Stomach smooth muscle (tissue), 2 donors: ENCODE measurements at regions not wholly inside any gene's neighbourhood (a gene's known extent, or its start where the extent isn't known, plus 50 kb on each side); places are given as distances from the start of the nearest gene placed in this dataset.

Experiments used
- H3K27ac ChIP-seq: one replicate; pipeline ENCODE4 v1.7.0; 2013; ENCODE audit warnings: mild to moderate bottlenecking, low read length, inconsistent platforms
- H3K27me3 ChIP-seq, 2 donors: one replicate each; pipeline ENCODE4 v1.7.0; 2013; ENCODE audit warnings: low read length in 2 of 2; ENCODE audit not compliant: insufficient read depth in 2 of 2, control insufficient read depth in 1 of 2
- H3K36me3 ChIP-seq, 2 donors: one replicate each; pipeline ENCODE4 v1.7.0; 2013; ENCODE audit warnings: low read length in 2 of 2; ENCODE audit not compliant: control insufficient read depth in 2 of 2, insufficient read depth in 2 of 2
- H3K4me1 ChIP-seq: one replicate; pipeline ENCODE4 v1.7.0; 2013; ENCODE audit warnings: low read length; ENCODE audit not compliant: control insufficient read depth, insufficient read depth
- H3K4me3 ChIP-seq, 2 donors: one replicate each; pipeline ENCODE4 v1.7.0; 2013; ENCODE audit warnings: low read length in 2 of 2
- H3K9ac ChIP-seq, 2 donors: one replicate each; pipeline ENCODE4 v1.7.0; 2013; ENCODE audit warnings: low read length in 2 of 2, mild to moderate bottlenecking in 1 of 2
- H3K9me3 ChIP-seq, 2 donors: one replicate each; pipeline ENCODE4 v1.7.0; 2013; ENCODE audit warnings: low read length in 2 of 2; ENCODE audit not compliant: control insufficient read depth in 2 of 2
- donor health status: healthy.
- donor health status: Pancreatic carcinoma.

DNA sequence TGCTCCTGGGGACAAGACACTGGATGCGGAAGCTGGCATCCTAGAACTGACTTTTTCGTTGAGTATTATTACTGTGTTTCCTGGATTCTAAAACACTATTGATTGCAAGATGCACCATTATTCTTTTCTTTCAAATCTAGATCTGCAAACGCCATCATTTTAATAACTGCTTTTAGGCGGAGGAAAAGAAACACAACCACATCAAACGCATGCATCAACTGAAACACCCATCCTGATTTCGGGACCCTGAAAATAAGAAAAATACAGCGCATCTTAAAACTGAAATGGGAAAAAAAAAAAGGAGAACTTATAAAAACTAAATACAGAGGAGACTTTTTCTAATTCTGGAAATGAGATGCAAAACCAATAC lies 103.7 kb upstream of the MAX start:
- no peaks in the 10 kb centered on the region for H3K36me3 ChIP-seq
- no peaks in the 10 kb centered on the region for H3K27me3 ChIP-seq
- H3K9me3 ChIP-seq = no peaks in the 10 kb centered on the region
- no peak overlapping the region for H3K4me3 ChIP-seq
- H3K4me1 ChIP-seq = no peaks in the 10 kb centered on the region
- no peak overlapping the region for H3K9ac ChIP-seq
- H3K27ac ChIP-seq = no peak overlapping the region

DNA sequence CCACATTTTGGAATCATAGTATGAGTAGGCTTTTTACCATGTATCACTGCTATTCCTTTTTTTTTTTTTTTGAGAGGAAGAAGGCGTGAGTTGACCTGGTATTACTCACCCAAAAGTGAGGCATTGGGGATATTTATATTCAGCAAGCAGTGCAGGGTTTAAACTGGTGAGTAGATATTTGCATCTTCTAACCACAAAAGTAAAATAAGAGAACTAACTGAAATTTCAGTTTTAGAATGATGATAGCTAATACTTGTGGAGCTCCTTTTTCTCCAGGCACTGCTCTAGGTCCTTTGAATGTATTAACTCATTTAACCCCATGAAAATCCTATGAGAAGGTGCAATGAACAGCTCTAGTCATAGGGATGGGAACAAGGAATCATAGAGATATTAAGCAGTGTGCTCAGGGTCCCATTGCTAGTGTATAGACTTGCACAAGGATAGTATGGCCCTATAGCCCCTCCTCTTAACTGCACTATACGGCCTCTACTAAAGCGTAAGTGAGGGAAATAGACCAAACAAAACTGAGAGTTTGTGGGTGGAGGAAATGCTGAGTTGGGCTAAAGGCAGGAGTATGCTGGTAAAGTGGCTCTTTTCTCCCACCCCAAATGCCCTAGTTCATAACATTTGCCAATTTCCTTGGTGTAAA lies 104.3 kb upstream of the MAX start:
- Histone ChIP-seq H3K4me1 (no peaks in the 10 kb centered on the region), H3K9me3 (no peaks in the 10 kb centered on the region), H3K9ac (no peak overlapping the region), H3K27ac (no peak overlapping the region), H3K4me3 (no peak overlapping the region), H3K27me3 (no peaks in the 10 kb centered on the region), H3K36me3 (no peaks in the 10 kb centered on the region)

DNA sequence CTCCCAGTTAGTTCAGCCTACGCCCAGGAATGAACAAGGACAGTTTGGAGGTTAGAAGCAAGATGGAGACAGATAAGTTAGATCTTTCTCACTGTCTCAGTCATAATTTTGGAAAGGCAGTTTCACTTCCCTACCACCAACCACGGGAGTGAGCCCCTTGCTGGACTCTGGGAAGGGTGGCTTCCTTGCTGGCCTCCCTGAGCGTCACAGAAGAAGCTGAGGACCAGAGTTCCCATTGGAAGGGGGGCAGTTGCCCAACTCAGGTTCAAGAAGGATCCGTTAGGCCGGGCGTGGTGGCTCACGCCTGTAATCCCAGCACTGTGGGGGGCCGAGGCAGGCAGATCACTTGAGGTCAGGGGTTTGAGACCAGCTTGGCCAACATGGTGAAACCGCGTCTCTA lies 106.2 kb upstream of the MAX start:
- Histone ChIP-seq H3K9ac (no peak overlapping the region), H3K4me3 (no peak overlapping the region), H3K27ac (no peak overlapping the region), H3K36me3 (no peaks in the 10 kb centered on the region), H3K9me3 (no peaks in the 10 kb centered on the region), H3K4me1 (no peaks in the 10 kb centered on the region), H3K27me3 (no peaks in the 10 kb centered on the region)

DNA sequence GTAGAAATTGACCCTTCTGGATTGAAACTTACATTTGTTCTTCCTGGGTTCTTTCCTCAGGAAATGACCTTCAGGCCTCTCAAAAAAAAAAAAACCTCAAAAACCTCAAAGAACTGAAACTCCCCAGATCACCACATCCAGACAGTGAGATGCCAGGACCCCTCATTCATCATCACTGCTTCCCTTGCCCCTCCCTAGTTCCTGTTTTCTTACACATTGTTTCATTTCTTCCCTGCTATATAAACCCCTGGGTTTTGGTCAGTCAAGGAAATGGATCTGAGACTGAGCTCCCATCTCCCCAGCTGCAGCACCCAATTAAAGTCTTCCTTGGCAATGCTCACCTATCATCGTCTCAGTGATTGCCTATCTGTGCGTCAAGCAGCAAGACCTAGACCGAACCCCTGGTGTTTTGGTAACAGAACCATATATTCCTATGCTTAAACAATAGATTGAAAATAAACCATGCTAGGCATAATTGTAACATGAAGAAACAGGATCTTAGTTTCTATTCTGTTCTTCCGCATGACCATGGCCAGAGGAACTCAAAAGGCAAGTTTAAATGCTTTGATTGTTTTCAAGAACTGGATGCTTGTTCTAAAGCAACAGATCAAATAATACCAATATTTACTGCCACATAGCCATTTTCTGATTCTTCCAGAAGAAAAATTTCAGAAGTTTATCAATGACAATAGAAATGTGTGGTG lies 108.0 kb upstream of the MAX start:
- H3K4me1 ChIP-seq = peaks cover 4% of the 10 kb centered on the region
- no peaks in the 10 kb centered on the region for H3K36me3 ChIP-seq
- no peak overlapping the region for H3K9ac ChIP-seq
- H3K9me3 ChIP-seq = no peaks in the 10 kb centered on the region
- no peak overlapping the region for H3K4me3 ChIP-seq
- H3K27me3 ChIP-seq = no peaks in the 10 kb centered on the region
- no peak overlapping the region for H3K27ac ChIP-seq

DNA sequence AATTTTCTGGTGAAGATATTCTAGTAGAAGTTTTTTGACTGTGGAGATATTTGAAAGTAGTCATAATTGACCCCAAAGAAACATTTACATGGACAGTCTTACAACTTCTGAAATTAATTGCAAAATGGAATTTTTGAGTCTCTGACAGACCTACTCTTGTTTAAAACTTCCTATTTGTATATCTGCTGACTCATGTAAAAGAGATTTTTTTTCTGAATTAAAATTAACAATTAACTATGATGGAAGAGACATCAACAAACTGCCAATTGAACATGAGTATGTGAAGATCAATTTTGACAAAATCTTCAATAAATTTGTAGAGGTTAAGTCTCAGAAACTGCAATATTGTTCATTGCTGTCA lies 108.5 kb upstream of the MAX start:
- H3K27ac ChIP-seq = no peak overlapping the region
- no peaks in the 10 kb centered on the region for H3K9me3 ChIP-seq
- no peaks in the 10 kb centered on the region for H3K36me3 ChIP-seq
- H3K27me3 ChIP-seq = no peaks in the 10 kb centered on the region
- H3K4me1 ChIP-seq = peaks cover 4% of the 10 kb centered on the region
- no peak overlapping the region for H3K4me3 ChIP-seq
- no peak overlapping the region for H3K9ac ChIP-seq

DNA sequence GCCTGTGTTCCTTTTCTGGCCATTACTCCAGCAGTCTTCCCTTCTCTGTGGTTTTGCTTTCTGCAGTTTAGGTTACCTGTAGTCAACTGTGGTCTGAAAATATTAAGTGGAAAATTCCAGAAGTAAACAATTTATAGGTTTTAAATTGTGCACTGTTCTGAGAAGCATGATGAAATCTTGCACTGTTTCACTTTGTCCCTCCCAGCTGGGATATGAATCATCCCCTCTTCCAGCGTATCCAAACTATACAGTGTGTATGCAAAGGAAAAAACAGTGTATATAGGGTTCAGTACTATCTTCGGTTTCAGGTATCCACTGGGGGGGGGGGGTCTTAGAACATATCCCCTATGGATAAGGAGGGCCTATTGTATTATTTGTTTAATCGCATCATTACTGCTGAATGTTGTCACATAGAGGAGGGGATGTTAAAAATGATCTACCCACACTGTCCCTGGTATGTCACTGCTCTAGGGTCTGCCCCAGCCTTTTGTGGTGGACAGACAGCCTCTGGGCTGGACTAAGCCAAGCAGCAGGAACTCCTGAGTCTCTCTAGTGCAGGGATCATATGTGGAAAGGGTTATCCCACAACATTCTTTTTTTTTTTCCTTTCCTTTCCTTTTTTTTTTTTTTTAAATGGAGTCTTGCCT lies 109.1 kb upstream of the MAX start:
- Histone ChIP-seq H3K9me3 (no peaks in the 10 kb centered on the region), H3K27ac (no peak overlapping the region), H3K4me3 (no peak overlapping the region), H3K4me1 (peaks cover 4% of the 10 kb centered on the region), H3K27me3 (no peaks in the 10 kb centered on the region), H3K9ac (no peak overlapping the region), H3K36me3 (no peaks in the 10 kb centered on the region)

DNA sequence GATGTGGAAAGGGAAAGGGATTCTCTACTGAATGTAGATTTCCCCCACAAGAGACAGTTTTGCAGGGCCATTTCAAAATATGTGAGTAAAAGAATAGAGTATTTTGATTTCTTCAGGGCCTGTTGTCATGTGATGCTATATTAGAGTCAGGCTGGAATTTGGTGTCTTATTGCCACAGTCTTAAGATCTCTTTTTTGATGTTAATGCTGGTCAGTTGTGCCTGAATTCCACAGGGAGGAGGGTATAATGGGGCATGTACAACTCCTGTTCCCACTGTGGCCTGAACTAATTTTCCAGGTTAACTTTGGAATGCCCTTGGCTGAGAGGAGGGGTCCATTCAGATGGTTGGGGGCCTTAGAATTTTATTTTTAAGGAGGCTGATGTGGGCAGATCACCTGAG lies 111.0 kb upstream of the MAX start:
- Histone ChIP-seq H3K36me3 (no peaks in the 10 kb centered on the region), H3K27me3 (no peaks in the 10 kb centered on the region), H3K4me3 (no peak overlapping the region), H3K27ac (no peak overlapping the region), H3K9me3 (no peaks in the 10 kb centered on the region), H3K4me1 (peaks cover 4% of the 10 kb centered on the region), H3K9ac (no peak overlapping the region)

DNA sequence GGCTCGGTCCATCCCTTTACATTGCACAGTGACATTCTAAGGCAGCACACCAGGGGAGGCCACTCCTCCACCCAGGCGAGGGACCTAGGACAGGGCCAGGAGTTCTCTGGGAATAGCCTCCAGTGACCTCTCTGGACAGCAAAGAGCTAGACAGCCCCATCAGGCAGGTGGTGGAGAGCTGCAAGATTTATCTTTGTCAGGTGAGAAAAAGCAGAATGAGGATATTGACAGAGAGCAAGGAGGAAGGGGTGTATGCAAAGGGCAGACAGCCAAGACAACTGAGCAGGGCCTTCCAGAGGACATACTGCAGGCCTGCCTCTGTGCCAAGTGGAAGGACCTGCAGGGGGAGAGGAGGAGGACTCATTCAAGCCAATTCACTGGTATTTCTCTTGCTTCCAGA lies 112.4 kb upstream of the MAX start:
- Histone ChIP-seq H3K4me1 (peaks cover 4% of the 10 kb centered on the region), H3K27me3 (no peaks in the 10 kb centered on the region), H3K4me3 (no peak overlapping the region), H3K27ac (no peak overlapping the region), H3K9me3 (no peaks in the 10 kb centered on the region), H3K9ac (no peak overlapping the region), H3K36me3 (no peaks in the 10 kb centered on the region)

DNA sequence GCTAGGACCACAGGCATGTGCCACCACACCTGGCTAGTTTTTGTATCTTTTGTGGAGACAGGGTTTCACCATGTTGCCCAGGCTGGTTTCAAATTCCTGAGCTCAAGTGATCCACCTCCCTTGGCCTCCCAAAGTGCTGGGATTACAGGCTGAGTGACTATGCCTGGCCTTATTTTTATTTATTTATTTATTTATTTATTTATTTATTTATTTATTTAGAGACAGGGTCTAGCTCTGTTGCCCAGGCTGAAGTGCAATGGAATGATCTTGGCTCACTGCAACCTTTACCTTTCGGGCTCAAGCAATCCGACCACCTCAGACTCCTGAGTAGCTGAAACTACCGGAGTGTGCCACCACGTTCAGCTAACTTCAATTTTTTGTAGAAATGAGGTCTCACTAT lies 117.0 kb upstream of the MAX start:
- no peaks in the 10 kb centered on the region for H3K27me3 ChIP-seq
- no peaks in the 10 kb centered on the region for H3K9me3 ChIP-seq
- H3K9ac ChIP-seq = no peak overlapping the region
- no peak overlapping the region for H3K4me3 ChIP-seq
- H3K4me1 ChIP-seq = peaks cover 4% of the 10 kb centered on the region
- H3K36me3 ChIP-seq = no peaks in the 10 kb centered on the region
- H3K27ac ChIP-seq = no peak overlapping the region

DNA sequence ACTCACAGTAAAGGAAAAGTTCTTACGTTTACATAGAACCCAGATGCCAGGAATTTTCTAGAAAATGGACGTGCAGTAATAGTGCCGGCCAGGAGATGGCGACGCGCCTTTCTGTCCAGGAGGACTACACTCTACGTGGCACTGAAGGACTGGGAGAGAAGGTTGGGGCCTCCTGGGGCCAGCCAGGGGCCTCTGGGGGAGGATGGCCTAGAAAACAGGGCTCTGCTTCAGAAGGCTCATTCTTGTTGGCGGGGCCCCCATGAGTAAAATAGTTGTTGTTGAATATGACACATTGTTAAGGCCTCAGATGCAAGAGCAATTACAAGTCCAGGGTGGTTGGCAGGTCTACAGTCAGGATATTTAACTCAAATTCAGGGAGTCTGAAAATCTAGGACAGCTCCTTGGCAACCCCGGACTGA lies 120.1 kb upstream of the MAX start:
- H3K4me1 ChIP-seq = no peaks in the 10 kb centered on the region
- H3K4me3 ChIP-seq = no peak overlapping the region
- no peak overlapping the region for H3K27ac ChIP-seq
- H3K9ac ChIP-seq = no peak overlapping the region
- no peaks in the 10 kb centered on the region for H3K9me3 ChIP-seq
- H3K36me3 ChIP-seq = no peaks in the 10 kb centered on the region
- no peaks in the 10 kb centered on the region for H3K27me3 ChIP-seq

DNA sequence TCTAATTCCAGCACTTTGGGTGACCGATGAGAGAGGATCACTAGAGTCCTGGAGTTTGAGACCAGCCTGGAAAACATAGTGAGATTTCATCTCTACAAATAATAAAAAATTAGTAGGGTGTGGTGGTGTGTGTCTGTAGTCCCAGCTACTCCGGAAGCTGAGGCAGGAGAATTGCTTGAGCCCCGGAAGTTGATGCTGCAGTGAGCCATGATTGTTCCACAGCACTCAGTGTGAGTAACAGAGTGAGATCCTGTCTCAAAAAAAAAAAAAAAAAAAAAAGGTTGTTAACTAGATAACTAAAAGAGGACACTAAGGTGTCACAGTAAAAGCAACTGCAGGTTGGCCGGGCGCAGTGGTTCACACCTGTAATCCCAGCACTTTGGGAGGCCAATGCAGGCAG lies 121.3 kb upstream of the MAX start:
- Histone ChIP-seq H3K9me3 (no peaks in the 10 kb centered on the region), H3K4me1 (no peaks in the 10 kb centered on the region), H3K27ac (no peak overlapping the region), H3K36me3 (no peaks in the 10 kb centered on the region), H3K27me3 (no peaks in the 10 kb centered on the region), H3K4me3 (no peak overlapping the region), H3K9ac (no peak overlapping the region)
